ENCODE measurements at regions not wholly inside any gene's neighbourhood (a gene's known extent, or its start where the extent isn't known, plus 50 kb on each side); places are given as distances from the start of the nearest gene placed in this dataset.
"Not testable (repeated sequence)": the region's sequence is repeated elsewhere in the genome, so short reads cannot be mapped to it uniquely, and the experiment has no call there.

GRCh38 chr9:24035816-24036215 is 209.8 kb upstream of the ELAVL2 start:
- Mint-ChIP-seq H3K36me3 (ENCODE audit: low read depth) (no peaks in the 10 kb centered on the region), H3K9me3 (peaks cover 50% of the 10 kb centered on the region), H3K4me3 (no peak overlapping the region), H3K4me1 (ENCODE audit: low read depth) (no peaks in the 10 kb centered on the region), H3K27ac (no peak overlapping the region), H3K27me3 (ENCODE audit: low read depth) (no peaks in the 10 kb centered on the region)
- DNase-seq (ENCODE audit: low spot score): no peak

GRCh38 chr9:24011881-24012280 is 185.8 kb upstream of the ELAVL2 start:
- no peak for DNase-seq (ENCODE audit: low spot score)
- no peaks in the 10 kb centered on the region for H3K27me3 Mint-ChIP-seq (ENCODE audit: low read depth)
- H3K36me3 Mint-ChIP-seq (ENCODE audit: low read depth): no peaks in the 10 kb centered on the region
- H3K9me3 Mint-ChIP-seq: peaks cover 43% of the 10 kb centered on the region
- H3K4me1 Mint-ChIP-seq (ENCODE audit: low read depth): no peaks in the 10 kb centered on the region
- no peak overlapping the region for H3K4me3 Mint-ChIP-seq
- H3K27ac Mint-ChIP-seq: no peak overlapping the region

- Mint-ChIP-seq H3K36me3 (ENCODE audit: low read depth) (no peaks in the 10 kb centered on the region), H3K4me1 (ENCODE audit: low read depth) (no peaks in the 10 kb centered on the region), H3K27me3 (ENCODE audit: low read depth) (no peaks in the 10 kb centered on the region), H3K27ac (no peak overlapping the region), H3K9me3 (peaks cover 40% of the 10 kb centered on the region), H3K4me3 (no peak overlapping the region)
- no peak for DNase-seq (ENCODE audit: low spot score)
Observed at GRCh38 chr9:24011009-24011717, 185.1 kb upstream of the ELAVL2 start.

- H3K4me1 Mint-ChIP-seq (ENCODE audit: low read depth): no peaks in the 10 kb centered on the region
- H3K9me3 Mint-ChIP-seq: peaks cover 51% of the 10 kb centered on the region
- H3K27me3 Mint-ChIP-seq (ENCODE audit: low read depth): no peaks in the 10 kb centered on the region
- no peak overlapping the region for H3K27ac Mint-ChIP-seq
- H3K4me3 Mint-ChIP-seq: no peak overlapping the region
- no peaks in the 10 kb centered on the region for H3K36me3 Mint-ChIP-seq (ENCODE audit: low read depth)
- DNase-seq (ENCODE audit: low spot score): no peak
Observed at GRCh38 chr9:24009322-24009721, 183.3 kb upstream of the ELAVL2 start.

GRCh38 chr9:24007185-24007584 is 181.1 kb upstream of the ELAVL2 start:
- Mint-ChIP-seq H3K36me3 (ENCODE audit: low read depth) (no peaks in the 10 kb centered on the region), H3K27ac (no peak overlapping the region), H3K27me3 (ENCODE audit: low read depth) (no peaks in the 10 kb centered on the region), H3K4me1 (ENCODE audit: low read depth) (no peaks in the 10 kb centered on the region), H3K4me3 (no peak overlapping the region), H3K9me3 (peaks cover 54% of the 10 kb centered on the region)
- DNase-seq (ENCODE audit: low spot score): no peak

- not testable (repeated sequence) for H3K27ac Mint-ChIP-seq; DNase-seq (ENCODE audit: low spot score); H3K4me1 Mint-ChIP-seq (ENCODE audit: low read depth); H3K4me3 Mint-ChIP-seq; H3K27me3 Mint-ChIP-seq (ENCODE audit: low read depth); H3K36me3 Mint-ChIP-seq (ENCODE audit: low read depth)
- peaks cover 22% of the 10 kb centered on the region for H3K9me3 Mint-ChIP-seq
Observed at GRCh38 chr9:23991874-23992273, 165.8 kb upstream of the ELAVL2 start.

- no peaks in the 10 kb centered on the region for H3K4me1 Mint-ChIP-seq (ENCODE audit: low read depth)
- H3K36me3 Mint-ChIP-seq (ENCODE audit: low read depth): no peaks in the 10 kb centered on the region
- no peaks in the 10 kb centered on the region for H3K27me3 Mint-ChIP-seq (ENCODE audit: low read depth)
- H3K9me3 Mint-ChIP-seq: peaks cover 43% of the 10 kb centered on the region
- no peak overlapping the region for H3K27ac Mint-ChIP-seq
- H3K4me3 Mint-ChIP-seq: no peak overlapping the region
- no peak for DNase-seq (ENCODE audit: low spot score)
Observed at GRCh38 chr9:23979491-23979890, 153.5 kb upstream of the ELAVL2 start.

- no peak overlapping the region for H3K27ac Mint-ChIP-seq
- H3K4me3 Mint-ChIP-seq: no peak overlapping the region
- no peaks in the 10 kb centered on the region for H3K27me3 Mint-ChIP-seq (ENCODE audit: low read depth)
- no peaks in the 10 kb centered on the region for H3K36me3 Mint-ChIP-seq (ENCODE audit: low read depth)
- H3K9me3 Mint-ChIP-seq: peaks cover 53% of the 10 kb centered on the region
- DNase-seq (ENCODE audit: low spot score): no peak
- no peaks in the 10 kb centered on the region for H3K4me1 Mint-ChIP-seq (ENCODE audit: low read depth)
Observed at GRCh38 chr9:23962101-23962500, 136.1 kb upstream of the ELAVL2 start.

- Mint-ChIP-seq H3K9me3 (peaks cover 30% of the 10 kb centered on the region), H3K36me3 (ENCODE audit: low read depth) (no peaks in the 10 kb centered on the region), H3K4me1 (ENCODE audit: low read depth) (no peaks in the 10 kb centered on the region), H3K27me3 (ENCODE audit: low read depth) (no peaks in the 10 kb centered on the region), H3K4me3 (no peak overlapping the region), H3K27ac (no peak overlapping the region)
- no peak for DNase-seq (ENCODE audit: low spot score)
Observed at GRCh38 chr9:23945897-23946296, 119.9 kb upstream of the ELAVL2 start.

GRCh38 chr9:23941051-23941450 is 115.0 kb upstream of the ELAVL2 start:
- Mint-ChIP-seq H3K27me3 (ENCODE audit: low read depth) (no peaks in the 10 kb centered on the region), H3K9me3 (peaks cover 34% of the 10 kb centered on the region), H3K36me3 (ENCODE audit: low read depth) (no peaks in the 10 kb centered on the region), H3K4me1 (ENCODE audit: low read depth) (no peaks in the 10 kb centered on the region), H3K4me3 (no peak overlapping the region), H3K27ac (no peak overlapping the region)
- no peak for DNase-seq (ENCODE audit: low spot score)

- Mint-ChIP-seq H3K4me1 (ENCODE audit: low read depth) (no peaks in the 10 kb centered on the region), H3K4me3 (no peak overlapping the region), H3K36me3 (ENCODE audit: low read depth) (no peaks in the 10 kb centered on the region), H3K27me3 (ENCODE audit: low read depth) (no peaks in the 10 kb centered on the region), H3K9me3 (peaks cover 21% of the 10 kb centered on the region), H3K27ac (no peak overlapping the region)
- no peak for DNase-seq (ENCODE audit: low spot score)
Observed at GRCh38 chr9:23938908-23939307, 112.9 kb upstream of the ELAVL2 start.

GRCh38 chr9:23934291-23934906 is 108.4 kb upstream of the ELAVL2 start:
- H3K4me3 Mint-ChIP-seq: no peak overlapping the region
- no peaks in the 10 kb centered on the region for H3K4me1 Mint-ChIP-seq (ENCODE audit: low read depth)
- H3K27me3 Mint-ChIP-seq (ENCODE audit: low read depth): no peaks in the 10 kb centered on the region
- DNase-seq (ENCODE audit: low spot score): no peak
- H3K9me3 Mint-ChIP-seq: peaks cover 15% of the 10 kb centered on the region
- H3K27ac Mint-ChIP-seq: no peak overlapping the region
- no peaks in the 10 kb centered on the region for H3K36me3 Mint-ChIP-seq (ENCODE audit: low read depth)

- Mint-ChIP-seq H3K9me3 (peaks cover 22% of the 10 kb centered on the region), H3K4me3 (no peak overlapping the region), H3K27ac (no peak overlapping the region), H3K27me3 (ENCODE audit: low read depth) (no peaks in the 10 kb centered on the region), H3K4me1 (ENCODE audit: low read depth) (no peaks in the 10 kb centered on the region), H3K36me3 (ENCODE audit: low read depth) (no peaks in the 10 kb centered on the region)
- no peak for DNase-seq (ENCODE audit: low spot score)
Observed at GRCh38 chr9:23933348-23933747, 107.3 kb upstream of the ELAVL2 start.

- no peaks in the 10 kb centered on the region for H3K4me1 Mint-ChIP-seq (ENCODE audit: low read depth)
- no peak overlapping the region for H3K27ac Mint-ChIP-seq
- H3K36me3 Mint-ChIP-seq (ENCODE audit: low read depth): no peaks in the 10 kb centered on the region
- peaks cover 27% of the 10 kb centered on the region for H3K9me3 Mint-ChIP-seq
- no peaks in the 10 kb centered on the region for H3K27me3 Mint-ChIP-seq (ENCODE audit: low read depth)
- no peak for DNase-seq (ENCODE audit: low spot score)
- H3K4me3 Mint-ChIP-seq: no peak overlapping the region
Observed at GRCh38 chr9:23926368-23926767, 100.3 kb upstream of the ELAVL2 start.

All from T-helper 2 cell treated with Interferon-gamma antibody and Interleukin-4, amounts not matched to agents 5 μg/mL and 100 μg/mL, for 36 hours (primary cell).